PC-3 (cell line): ENCODE measurements at regions not wholly inside any gene's neighbourhood (a gene's known extent, or its start where the extent isn't known, plus 50 kb on each side); places are given as distances from the start of the nearest gene placed in this dataset.

Source experiments
- EZH2 ChIP-seq: fragments of 300-600 bp; sonication (generic); IDR thresholded peaks from one replicate; pipeline ENCODE4 v1.6.1; 2017; ENCODE audit warnings: antibody characterized with exemption, mild to moderate bottlenecking, low read length; ENCODE audit not compliant: unreplicated experiment
- EZH2phosphoT487 ChIP-seq: fragments of 300-600 bp; sonication (generic); IDR thresholded peaks from 2 replicates; pipeline ENCODE4 v1.6.1; 2018; ENCODE audit warnings: mild to moderate bottlenecking, antibody characterized with exemption, low read length, borderline replicate concordance
- TF ChIP-seq, protein P1 (sequence below): fragments of 300-600 bp; sonication (generic); conservative IDR thresholded peaks from 2 replicates; pipeline ENCODE4 v1.5.1; 2017; ENCODE audit warnings: antibody characterized with exemption, low read depth, mild to moderate bottlenecking, low read length

DNA sequence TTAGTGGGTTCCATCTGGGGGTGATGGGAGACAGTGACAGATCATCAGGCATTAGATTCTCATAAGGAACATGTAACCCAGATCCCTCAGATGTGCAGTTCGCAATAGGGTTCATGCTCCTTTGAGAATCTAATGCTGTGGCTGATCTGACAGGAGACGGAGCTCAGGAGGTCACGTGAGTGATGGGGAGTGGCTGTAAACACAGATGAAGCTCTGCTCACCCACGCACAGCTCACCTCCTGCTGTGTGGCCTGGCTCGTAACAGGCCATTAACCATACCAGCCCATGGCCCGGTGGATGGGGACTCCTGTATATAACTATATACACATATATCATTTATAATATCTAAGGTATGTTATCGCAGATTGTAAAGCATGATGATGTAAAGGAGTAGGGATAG is 214.2 kb downstream of the MAF start:
- TF ChIP-seq, protein P1, sequence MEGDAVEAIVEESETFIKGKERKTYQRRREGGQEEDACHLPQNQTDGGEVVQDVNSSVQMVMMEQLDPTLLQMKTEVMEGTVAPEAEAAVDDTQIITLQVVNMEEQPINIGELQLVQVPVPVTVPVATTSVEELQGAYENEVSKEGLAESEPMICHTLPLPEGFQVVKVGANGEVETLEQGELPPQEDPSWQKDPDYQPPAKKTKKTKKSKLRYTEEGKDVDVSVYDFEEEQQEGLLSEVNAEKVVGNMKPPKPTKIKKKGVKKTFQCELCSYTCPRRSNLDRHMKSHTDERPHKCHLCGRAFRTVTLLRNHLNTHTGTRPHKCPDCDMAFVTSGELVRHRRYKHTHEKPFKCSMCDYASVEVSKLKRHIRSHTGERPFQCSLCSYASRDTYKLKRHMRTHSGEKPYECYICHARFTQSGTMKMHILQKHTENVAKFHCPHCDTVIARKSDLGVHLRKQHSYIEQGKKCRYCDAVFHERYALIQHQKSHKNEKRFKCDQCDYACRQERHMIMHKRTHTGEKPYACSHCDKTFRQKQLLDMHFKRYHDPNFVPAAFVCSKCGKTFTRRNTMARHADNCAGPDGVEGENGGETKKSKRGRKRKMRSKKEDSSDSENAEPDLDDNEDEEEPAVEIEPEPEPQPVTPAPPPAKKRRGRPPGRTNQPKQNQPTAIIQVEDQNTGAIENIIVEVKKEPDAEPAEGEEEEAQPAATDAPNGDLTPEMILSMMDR: no peak
- TF ChIP-seq EZH2phosphoT487 (no peak), EZH2 (no peak)
